SJSA1 (cell line): ENCODE measurements at regions not wholly inside any gene's neighbourhood (a gene's known extent, or its start where the extent isn't known, plus 50 kb on each side); places are given as distances from the start of the nearest gene placed in this dataset.
"Not testable (repeated sequence)": the region's sequence is repeated elsewhere in the genome, so short reads cannot be mapped to it uniquely, and the experiment has no call there.

Experiments used
- DNase-seq, 2 experiments: peaks; one replicate each; pipeline ENCODE4 v3.0.0-alpha.2; 2015 to 2020; ENCODE audit warnings: low spot score in 2 of 2, low read depth in 1 of 2
- H3K27ac ChIP-seq: fragments of 250-450 bp; sonication (Bioruptor Pico); 2 replicates; pipeline ENCODE4 v1.5.1; 2020; ENCODE audit warnings: mild to moderate bottlenecking, moderate library complexity
- H3K27me3 ChIP-seq: fragments of 250-450 bp; sonication (Bioruptor Pico); replicated peaks from 2 replicates; pipeline ENCODE4 v1.5.1; 2020; ENCODE audit warnings: mild to moderate bottlenecking, moderate library complexity
- H3K36me3 ChIP-seq: fragments of 250-450 bp; sonication (Bioruptor Pico); 2 replicates; pipeline ENCODE4 v1.5.1; 2020; ENCODE audit warnings: mild to moderate bottlenecking
- H3K4me1 ChIP-seq: fragments of 250-450 bp; sonication (Bioruptor Pico); replicated peaks from 2 replicates; pipeline ENCODE4 v1.6.1; 2021; ENCODE audit warnings: mild to moderate bottlenecking
- H3K4me3 ChIP-seq: fragments of 250-450 bp; sonication (Bioruptor Pico); 2 replicates; pipeline ENCODE4 v1.5.1; 2020; ENCODE audit warnings: mild to moderate bottlenecking
- H3K9me3 ChIP-seq: fragments of 250-450 bp; sonication (Bioruptor Pico); replicated peaks from 2 replicates; pipeline ENCODE4 v1.5.1; 2020; ENCODE audit warnings: mild to moderate bottlenecking

- Histone ChIP-seq H3K4me1 (no peaks in the 10 kb centered on the region), H3K36me3 (no peaks in the 10 kb centered on the region), H3K4me3 (no peak overlapping the region), H3K27ac (no peak overlapping the region), H3K27me3 (no peaks in the 10 kb centered on the region), H3K9me3 (no peaks in the 10 kb centered on the region)
- DNase-seq = no peak
Observed at GRCh38 chr4:155025762-155026457, 182.5 kb upstream of the NPY2R start.

- no peaks in the 10 kb centered on the region for H3K36me3 ChIP-seq
- H3K4me3 ChIP-seq = no peak overlapping the region
- H3K9me3 ChIP-seq = no peaks in the 10 kb centered on the region
- DNase-seq = no peak
- no peak overlapping the region for H3K27ac ChIP-seq
- no peaks in the 10 kb centered on the region for H3K27me3 ChIP-seq
- H3K4me1 ChIP-seq = no peaks in the 10 kb centered on the region
Observed at GRCh38 chr4:155026715-155027114, 181.7 kb upstream of the NPY2R start.

GRCh38 chr4:155032521-155033229, 175.8 kb upstream of the NPY2R start:
- Histone ChIP-seq H3K9me3 (no peaks in the 10 kb centered on the region), H3K4me3 (no peak overlapping the region), H3K4me1 (no peaks in the 10 kb centered on the region), H3K27ac (no peak overlapping the region), H3K36me3 (no peaks in the 10 kb centered on the region), H3K27me3 (no peaks in the 10 kb centered on the region)
- no peak for DNase-seq

- H3K4me1 ChIP-seq = no peaks in the 10 kb centered on the region
- no peak for DNase-seq
- no peak overlapping the region for H3K4me3 ChIP-seq
- no peaks in the 10 kb centered on the region for H3K36me3 ChIP-seq
- H3K27me3 ChIP-seq = no peaks in the 10 kb centered on the region
- no peaks in the 10 kb centered on the region for H3K9me3 ChIP-seq
- no peak overlapping the region for H3K27ac ChIP-seq
Observed at GRCh38 chr4:155033604-155034003, 174.8 kb upstream of the NPY2R start.

- no peaks in the 10 kb centered on the region for H3K36me3 ChIP-seq
- H3K27me3 ChIP-seq = no peaks in the 10 kb centered on the region
- no peak overlapping the region for H3K4me3 ChIP-seq
- no peak for DNase-seq
- no peaks in the 10 kb centered on the region for H3K4me1 ChIP-seq
- H3K27ac ChIP-seq = no peak overlapping the region
- no peaks in the 10 kb centered on the region for H3K9me3 ChIP-seq
Observed at GRCh38 chr4:155037031-155037430, 171.4 kb upstream of the NPY2R start.

- Histone ChIP-seq H3K4me1 (no peaks in the 10 kb centered on the region), H3K4me3 (no peak overlapping the region), H3K27me3 (no peaks in the 10 kb centered on the region), H3K9me3 (no peaks in the 10 kb centered on the region), H3K27ac (no peak overlapping the region), H3K36me3 (no peaks in the 10 kb centered on the region)
- no peak for DNase-seq
Observed at GRCh38 chr4:155038459-155038858, 170.0 kb upstream of the NPY2R start.

GRCh38 chr4:155039162-155039561, 169.3 kb upstream of the NPY2R start:
- no peak overlapping the region for H3K4me3 ChIP-seq
- H3K9me3 ChIP-seq = no peaks in the 10 kb centered on the region
- no peaks in the 10 kb centered on the region for H3K36me3 ChIP-seq
- H3K4me1 ChIP-seq = no peaks in the 10 kb centered on the region
- DNase-seq = no peak
- H3K27ac ChIP-seq = no peak overlapping the region
- no peaks in the 10 kb centered on the region for H3K27me3 ChIP-seq

- Histone ChIP-seq H3K4me3 (no peak overlapping the region), H3K9me3 (no peaks in the 10 kb centered on the region), H3K36me3 (no peaks in the 10 kb centered on the region), H3K27me3 (no peaks in the 10 kb centered on the region), H3K27ac (no peak overlapping the region), H3K4me1 (no peaks in the 10 kb centered on the region)
- DNase-seq = no peak
Observed at GRCh38 chr4:155040031-155040430, 168.4 kb upstream of the NPY2R start.

GRCh38 chr4:155042014-155042413, 166.4 kb upstream of the NPY2R start:
- Histone ChIP-seq H3K27me3 (no peaks in the 10 kb centered on the region), H3K4me1 (no peaks in the 10 kb centered on the region), H3K27ac (no peak overlapping the region), H3K9me3 (no peaks in the 10 kb centered on the region), H3K4me3 (no peak overlapping the region), H3K36me3 (no peaks in the 10 kb centered on the region)
- no peak for DNase-seq

- H3K4me3 ChIP-seq, DNase-seq, H3K4me1 ChIP-seq, H3K27ac ChIP-seq, H3K36me3 ChIP-seq, H3K9me3 ChIP-seq, H3K27me3 ChIP-seq: not testable (repeated sequence)
Observed at GRCh38 chr4:155044251-155044650, 164.2 kb upstream of the NPY2R start.

- H3K4me1 ChIP-seq = no peaks in the 10 kb centered on the region
- no peaks in the 10 kb centered on the region for H3K9me3 ChIP-seq
- no peaks in the 10 kb centered on the region for H3K36me3 ChIP-seq
- no peak overlapping the region for H3K27ac ChIP-seq
- no peak overlapping the region for H3K4me3 ChIP-seq
- DNase-seq = no peak
- H3K27me3 ChIP-seq = no peaks in the 10 kb centered on the region
Observed at GRCh38 chr4:155047755-155048154, 160.7 kb upstream of the NPY2R start.

GRCh38 chr4:155054042-155054441, 154.4 kb upstream of the NPY2R start:
- DNase-seq, H3K36me3 ChIP-seq, H3K27me3 ChIP-seq, H3K9me3 ChIP-seq, H3K4me1 ChIP-seq, H3K27ac ChIP-seq, H3K4me3 ChIP-seq: not testable (repeated sequence)

- Histone ChIP-seq H3K36me3 (no peaks in the 10 kb centered on the region), H3K9me3 (no peaks in the 10 kb centered on the region; the same call in 1 of the 2 replicates), H3K27ac (no peak overlapping the region), H3K27me3 (no peaks in the 10 kb centered on the region), H3K4me3 (no peak overlapping the region), H3K4me1 (no peaks in the 10 kb centered on the region)
- no peak for DNase-seq
Observed at GRCh38 chr4:155060419-155060818, 148.0 kb upstream of the NPY2R start.

- Histone ChIP-seq H3K4me1 (no peaks in the 10 kb centered on the region), H3K4me3 (no peak overlapping the region)
- DNase-seq = no peak
Observed at GRCh38 chr4:155060873-155061272, 147.6 kb upstream of the NPY2R start.

More at GRCh38 chr4:155060873-155061272, 147.6 kb upstream of the NPY2R start:
- no peak overlapping the region for H3K27ac ChIP-seq
- H3K27me3 ChIP-seq = no peaks in the 10 kb centered on the region
- H3K36me3 ChIP-seq = no peaks in the 10 kb centered on the region
- no peaks in the 10 kb centered on the region; the same call in 1 of the 2 replicates for H3K9me3 ChIP-seq
